ENCODE measurements at regions not wholly inside any gene's neighbourhood (a gene's known extent, or its start where the extent isn't known, plus 50 kb on each side); places are given as distances from the start of the nearest gene placed in this dataset.

DNA sequence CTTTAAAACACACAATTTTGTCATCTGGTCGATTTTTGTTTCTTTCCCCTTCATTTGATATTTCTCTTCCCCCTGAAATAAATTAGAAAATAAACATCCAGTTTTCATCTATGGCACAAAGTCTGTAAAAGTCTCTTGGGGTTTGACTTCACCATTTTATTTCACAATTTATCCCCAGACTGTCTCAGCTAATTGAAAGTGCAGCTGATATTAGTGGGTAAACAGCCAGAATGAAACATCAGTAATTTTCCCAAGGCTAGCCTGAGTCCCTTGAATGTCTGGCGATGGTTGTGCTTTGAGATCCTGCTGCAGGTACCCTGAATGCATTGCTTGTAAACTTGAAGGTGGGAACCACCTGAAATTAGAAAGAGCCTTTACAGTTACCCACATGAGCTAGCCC lies 60.6 kb upstream of the NEBL start:
- no peaks in the 10 kb centered on the region for H3K27me3 ChIP-seq (ENCODE audit: control insufficient read depth, insufficient read depth, low read length)
- H3K9me3 ChIP-seq (ENCODE audit: control insufficient read depth, insufficient read depth, low read depth, low read length), result no peaks in the 10 kb centered on the region
- H2AFZ ChIP-seq (ENCODE audit: low read length), result no peak overlapping the region
- no peak for TF ChIP-seq EZH2 (IDR thresholded peaks at IDR 0.05; ENCODE audit: low read length, missing control alignments)
- H3K79me2 ChIP-seq (ENCODE audit: control insufficient read depth, insufficient read depth, low read length), result no peaks in the 10 kb centered on the region
- H3K4me2 ChIP-seq (ENCODE audit: extremely low read depth, insufficient read depth, low read length), result no peak overlapping the region
- H3K36me3 ChIP-seq (ENCODE audit: control insufficient read depth, insufficient read depth, low read length), result no peaks in the 10 kb centered on the region
- no peak for DNase-seq (ENCODE audit: low read depth in 2 of 2)
- H3K27ac ChIP-seq (ENCODE audit: insufficient read depth, low read length), result no peak overlapping the region
- no peak overlapping the region for H3K4me3 ChIP-seq (replicated peaks in 1 of 4; ENCODE audit: control extremely low read depth in 1 of 4, insufficient read depth in 1 of 4, low read depth in 3 of 4, low read length in 4 of 4)
- H4K20me1 ChIP-seq (ENCODE audit: control insufficient read depth, extremely low read depth, insufficient read depth, low read length), result no peaks in the 10 kb centered on the region
- no peaks in the 10 kb centered on the region for H3K4me1 ChIP-seq (ENCODE audit: control insufficient read depth, extremely low read depth, insufficient read depth, low read length)
- H3K9ac ChIP-seq (ENCODE audit: insufficient read depth, low read length), result no peak overlapping the region

DNA sequence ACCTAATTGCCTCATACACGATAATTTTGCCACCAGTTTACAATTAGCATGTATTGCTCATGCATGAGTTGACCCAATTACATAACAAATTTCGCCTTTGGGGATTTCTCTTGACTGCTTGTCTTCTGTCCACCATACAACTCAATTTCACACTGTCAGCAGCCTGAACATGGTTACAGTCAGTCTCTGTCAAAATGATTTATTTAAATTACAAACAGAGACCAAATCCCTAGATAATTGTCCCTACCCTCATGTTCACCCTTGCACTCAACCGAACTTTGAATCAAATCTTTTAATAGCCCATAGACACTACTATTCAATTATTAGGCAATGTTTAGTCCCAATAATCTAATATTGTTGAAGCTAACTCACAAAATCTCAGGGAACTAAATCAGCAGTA lies 59.7 kb upstream of the NEBL start:
- no peak overlapping the region for H3K4me2 ChIP-seq (ENCODE audit: extremely low read depth, insufficient read depth, low read length)
- no peaks in the 10 kb centered on the region for H4K20me1 ChIP-seq (ENCODE audit: control insufficient read depth, extremely low read depth, insufficient read depth, low read length)
- H3K79me2 ChIP-seq (ENCODE audit: control insufficient read depth, insufficient read depth, low read length), result no peaks in the 10 kb centered on the region
- H3K27me3 ChIP-seq (ENCODE audit: control insufficient read depth, insufficient read depth, low read length), result no peaks in the 10 kb centered on the region
- no peak overlapping the region for H3K27ac ChIP-seq (ENCODE audit: insufficient read depth, low read length)
- no peak overlapping the region for H2AFZ ChIP-seq (ENCODE audit: low read length)
- DNase-seq (ENCODE audit: low read depth in 2 of 2), result no peak
- no peaks in the 10 kb centered on the region for H3K9me3 ChIP-seq (ENCODE audit: control insufficient read depth, insufficient read depth, low read depth, low read length)
- TF ChIP-seq EZH2 (IDR thresholded peaks at IDR 0.05; ENCODE audit: low read length, missing control alignments), result no peak
- TF ChIP-seq, protein P1, sequence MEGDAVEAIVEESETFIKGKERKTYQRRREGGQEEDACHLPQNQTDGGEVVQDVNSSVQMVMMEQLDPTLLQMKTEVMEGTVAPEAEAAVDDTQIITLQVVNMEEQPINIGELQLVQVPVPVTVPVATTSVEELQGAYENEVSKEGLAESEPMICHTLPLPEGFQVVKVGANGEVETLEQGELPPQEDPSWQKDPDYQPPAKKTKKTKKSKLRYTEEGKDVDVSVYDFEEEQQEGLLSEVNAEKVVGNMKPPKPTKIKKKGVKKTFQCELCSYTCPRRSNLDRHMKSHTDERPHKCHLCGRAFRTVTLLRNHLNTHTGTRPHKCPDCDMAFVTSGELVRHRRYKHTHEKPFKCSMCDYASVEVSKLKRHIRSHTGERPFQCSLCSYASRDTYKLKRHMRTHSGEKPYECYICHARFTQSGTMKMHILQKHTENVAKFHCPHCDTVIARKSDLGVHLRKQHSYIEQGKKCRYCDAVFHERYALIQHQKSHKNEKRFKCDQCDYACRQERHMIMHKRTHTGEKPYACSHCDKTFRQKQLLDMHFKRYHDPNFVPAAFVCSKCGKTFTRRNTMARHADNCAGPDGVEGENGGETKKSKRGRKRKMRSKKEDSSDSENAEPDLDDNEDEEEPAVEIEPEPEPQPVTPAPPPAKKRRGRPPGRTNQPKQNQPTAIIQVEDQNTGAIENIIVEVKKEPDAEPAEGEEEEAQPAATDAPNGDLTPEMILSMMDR (conservative IDR thresholded peaks at IDR 0.05 in 1 of 2, IDR thresholded peaks at IDR 0.05 in 1 of 2; ENCODE audit: low read depth in 1 of 2, low read length in 2 of 2), result no peak
- no peaks in the 10 kb centered on the region for H3K4me1 ChIP-seq (ENCODE audit: control insufficient read depth, extremely low read depth, insufficient read depth, low read length)
- H3K9ac ChIP-seq (ENCODE audit: insufficient read depth, low read length), result no peak overlapping the region
- H3K36me3 ChIP-seq (ENCODE audit: control insufficient read depth, insufficient read depth, low read length), result no peaks in the 10 kb centered on the region
- H3K4me3 ChIP-seq (replicated peaks in 1 of 4; ENCODE audit: control extremely low read depth in 1 of 4, insufficient read depth in 1 of 4, low read depth in 3 of 4, low read length in 4 of 4), result no peak overlapping the region

DNA sequence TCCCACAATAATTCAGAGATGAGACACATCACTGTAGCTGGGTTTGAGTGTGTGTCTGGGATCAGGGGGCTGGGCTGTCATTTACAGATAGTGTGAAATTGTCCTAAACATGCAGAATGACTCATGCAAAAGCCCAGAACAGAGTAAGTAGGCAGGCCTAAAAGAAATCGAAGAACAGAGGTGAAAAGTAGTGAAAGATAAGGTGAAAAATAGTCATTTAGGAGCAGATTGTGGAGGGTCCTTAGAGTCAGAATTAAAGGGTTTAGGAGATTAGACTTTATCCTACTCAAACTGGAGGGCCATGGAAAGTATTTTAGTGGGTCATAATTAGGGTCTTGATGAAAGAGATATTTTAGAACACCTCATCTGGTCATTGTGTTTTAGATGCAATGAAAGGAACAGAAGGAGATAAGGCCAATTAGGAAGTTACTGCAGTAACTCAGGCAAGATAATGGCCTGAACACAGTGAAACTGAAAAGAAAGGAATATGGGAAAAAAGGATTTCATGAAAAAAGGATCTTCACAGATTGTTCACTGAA lies 58.3 kb upstream of the NEBL start:
- no peak for DNase-seq (ENCODE audit: low read depth in 2 of 2)
- TF ChIP-seq EZH2 (IDR thresholded peaks at IDR 0.05; ENCODE audit: low read length, missing control alignments), result no peak
- TF ChIP-seq, protein P1 (conservative IDR thresholded peaks at IDR 0.05 in 1 of 2, IDR thresholded peaks at IDR 0.05 in 1 of 2; ENCODE audit: low read depth in 1 of 2, low read length in 2 of 2), result no peak
- H3K27me3 ChIP-seq (ENCODE audit: control insufficient read depth, insufficient read depth, low read length), result no peaks in the 10 kb centered on the region
- H3K4me1 ChIP-seq (ENCODE audit: control insufficient read depth, extremely low read depth, insufficient read depth, low read length), result no peaks in the 10 kb centered on the region
- H3K9ac ChIP-seq (ENCODE audit: insufficient read depth, low read length), result no peak overlapping the region
- H3K4me2 ChIP-seq (ENCODE audit: extremely low read depth, insufficient read depth, low read length), result no peak overlapping the region
- no peaks in the 10 kb centered on the region for H4K20me1 ChIP-seq (ENCODE audit: control insufficient read depth, extremely low read depth, insufficient read depth, low read length)
- H2AFZ ChIP-seq (ENCODE audit: low read length), result no peak overlapping the region
- no peak overlapping the region for H3K4me3 ChIP-seq (replicated peaks in 1 of 4; ENCODE audit: control extremely low read depth in 1 of 4, insufficient read depth in 1 of 4, low read depth in 3 of 4, low read length in 4 of 4)
- H3K79me2 ChIP-seq (ENCODE audit: control insufficient read depth, insufficient read depth, low read length), result no peaks in the 10 kb centered on the region
- H3K9me3 ChIP-seq (ENCODE audit: control insufficient read depth, insufficient read depth, low read depth, low read length), result no peaks in the 10 kb centered on the region
- no peak overlapping the region for H3K27ac ChIP-seq (ENCODE audit: insufficient read depth, low read length)
- no peaks in the 10 kb centered on the region for H3K36me3 ChIP-seq (ENCODE audit: control insufficient read depth, insufficient read depth, low read length)
